HG03342 (cell line): ENCODE measurements at regions not wholly inside any gene's neighbourhood (a gene's known extent, or its start where the extent isn't known, plus 50 kb on each side); places are given as distances from the start of the nearest gene placed in this dataset.
"Not testable (repeated sequence)": the region's sequence is repeated elsewhere in the genome, so short reads cannot be mapped to it uniquely, and the experiment has no call there.

ENCODE experiments used
- ATAC-seq: cut with Tn5 transposase; IDR thresholded peaks from one replicate; pipeline ENCODE4 v1.9.1; 2021; ENCODE audit warnings: mild to moderate bottlenecking, moderate library complexity; ENCODE audit not compliant: unreplicated experiment

GRCh38 chr6:6995328-6995727, 112.4 kb upstream of the RREB1 start:
- ATAC-seq, result no peak

GRCh38 chr6:6996124-6996523, 111.6 kb upstream of the RREB1 start:
- no peak for ATAC-seq

GRCh38 chr6:6997263-6998193, 110.2 kb upstream of the RREB1 start:
- no peak for ATAC-seq

GRCh38 chr6:6998194-6998569, 109.6 kb upstream of the RREB1 start:
- ATAC-seq, result no peak

- no peak for ATAC-seq
These were observed 106.7 kb upstream of the RREB1 start for GRCh38 chr6:7000825-7001777.

GRCh38 chr6:7003041-7003440, 104.7 kb upstream of the RREB1 start:
- no peak for ATAC-seq

GRCh38 chr6:7004581-7005297, 103.0 kb upstream of the RREB1 start:
- no peak for ATAC-seq

GRCh38 chr6:7006515-7007191, 101.1 kb upstream of the RREB1 start:
- ATAC-seq, result no peak

GRCh38 chr6:7008451-7008988, 99.2 kb upstream of the RREB1 start:
- no peak for ATAC-seq

- ATAC-seq, result no peak
These were observed 91.5 kb upstream of the RREB1 start for GRCh38 chr6:7016226-7016625.

GRCh38 chr6:7021301-7021700, 86.5 kb upstream of the RREB1 start:
- no peak for ATAC-seq

GRCh38 chr6:7025861-7026260, 81.9 kb upstream of the RREB1 start:
- ATAC-seq, result no peak

GRCh38 chr6:7028963-7029362, 78.8 kb upstream of the RREB1 start:
- ATAC-seq, result not testable (repeated sequence)

GRCh38 chr6:7030968-7031367, 76.8 kb upstream of the RREB1 start:
- not testable (repeated sequence) for ATAC-seq

- ATAC-seq, result no peak
These were observed 74.6 kb upstream of the RREB1 start for GRCh38 chr6:7033202-7033601.

- no peak for ATAC-seq
These were observed 73.7 kb upstream of the RREB1 start for GRCh38 chr6:7034055-7034454.

GRCh38 chr6:7035837-7036249, 71.9 kb upstream of the RREB1 start:
- ATAC-seq, result no peak

- ATAC-seq, result peak; percentile 53
These were observed 66.2 kb upstream of the RREB1 start for GRCh38 chr6:7041511-7042026.

GRCh38 chr6:7042056-7042653, 65.6 kb upstream of the RREB1 start:
- no peak for ATAC-seq
